Hepatocyte (in vitro differentiated cells): ENCODE measurements at regions not wholly inside any gene's neighbourhood (a gene's known extent, or its start where the extent isn't known, plus 50 kb on each side); places are given as distances from the start of the nearest gene placed in this dataset.
"Not testable (repeated sequence)": the region's sequence is repeated elsewhere in the genome, so short reads cannot be mapped to it uniquely, and the experiment has no call there.

Source experiments
- DNase-seq: peaks from one replicate; pipeline ENCODE4 v3.0.0-alpha.2; 2016; ENCODE audit warnings: low spot score
- H2AFZ ChIP-seq: fragments of 200-600 bp; sonication (generic); 2 replicates; pipeline ENCODE4 v1.6.0; 2016; ENCODE audit warnings: antibody characterized with exemption, mild to moderate bottlenecking
- H3K27ac ChIP-seq: fragments of 200-600 bp; sonication (generic); 2 replicates; pipeline ENCODE4 v1.5.1; 2016; ENCODE audit warnings: mild to moderate bottlenecking
- H3K27me3 ChIP-seq: fragments of 200-600 bp; sonication (generic); 2 replicates; pipeline ENCODE4 v1.6.1; 2016
- H3K36me3 ChIP-seq: fragments of 200-600 bp; sonication (generic); replicated peaks from 2 replicates; pipeline ENCODE4 v1.5.1; 2016; ENCODE audit warnings: low read depth; ENCODE audit not compliant: insufficient read depth
- H3K4me1 ChIP-seq: fragments of 200-600 bp; sonication (generic); 2 replicates; pipeline ENCODE4 v1.5.1; 2016; ENCODE audit warnings: mild to moderate bottlenecking, moderate library complexity; ENCODE audit not compliant: insufficient read depth
- H3K4me2 ChIP-seq: fragments of 200-600 bp; sonication (generic); 2 replicates; pipeline ENCODE4 v1.6.0; 2016
- H3K4me3 ChIP-seq: fragments of 200-600 bp; sonication (generic); 2 replicates; pipeline ENCODE4 v1.5.1; 2016; ENCODE audit warnings: mild to moderate bottlenecking
- H3K79me2 ChIP-seq: fragments of 200-600 bp; sonication (generic); 2 replicates; pipeline ENCODE4 v1.6.0; 2017; ENCODE audit warnings: mild to moderate bottlenecking
- H3K9me2 ChIP-seq: fragments of 200-600 bp; sonication (generic); replicated peaks from 2 replicates; pipeline ENCODE4 v1.6.0; 2017; ENCODE audit warnings: mild to moderate bottlenecking; ENCODE audit not compliant: insufficient read depth
- H3K9me3 ChIP-seq: fragments of 200-600 bp; sonication (generic); 2 replicates; pipeline ENCODE4 v1.5.1; 2016; ENCODE audit warnings: low read depth, mild to moderate bottlenecking
- H4K20me1 ChIP-seq: fragments of 200-600 bp; sonication (generic); 2 replicates; pipeline ENCODE4 v1.6.0; 2016; ENCODE audit warnings: mild to moderate bottlenecking; ENCODE audit not compliant: insufficient read depth, poor library complexity, severe bottlenecking
- EZH2 ChIP-seq: fragments of 200-600 bp; sonication (generic); IDR thresholded peaks from 2 replicates; pipeline ENCODE4 v1.6.1; 2016; ENCODE audit warnings: antibody characterized with exemption, mild to moderate bottlenecking, borderline replicate concordance
- EZH2phosphoT487 ChIP-seq: fragments of 200-600 bp; sonication (generic); IDR thresholded peaks from one replicate; pipeline ENCODE4 v1.6.1; 2018; ENCODE audit warnings: antibody characterized with exemption, mild to moderate bottlenecking, low read depth, moderate library complexity; ENCODE audit not compliant: unreplicated experiment, severe bottlenecking
- WGBS: methylation state at CpG from one replicate; pipeline ENCODE4 v1.1.6; 2016; ENCODE audit warnings: low lambda C conversion rate; ENCODE audit errors: missing lambda C conversion rate; 5-methylcytosine and 5-hydroxymethylcytosine counted together
- TF ChIP-seq, protein P1 (sequence below): fragments of 200-600 bp; sonication (generic); IDR thresholded peaks from 2 replicates; pipeline ENCODE4 v1.5.1; 2016; ENCODE audit warnings: antibody characterized with exemption, mild to moderate bottlenecking; ENCODE audit not compliant: poor library complexity

DNA sequence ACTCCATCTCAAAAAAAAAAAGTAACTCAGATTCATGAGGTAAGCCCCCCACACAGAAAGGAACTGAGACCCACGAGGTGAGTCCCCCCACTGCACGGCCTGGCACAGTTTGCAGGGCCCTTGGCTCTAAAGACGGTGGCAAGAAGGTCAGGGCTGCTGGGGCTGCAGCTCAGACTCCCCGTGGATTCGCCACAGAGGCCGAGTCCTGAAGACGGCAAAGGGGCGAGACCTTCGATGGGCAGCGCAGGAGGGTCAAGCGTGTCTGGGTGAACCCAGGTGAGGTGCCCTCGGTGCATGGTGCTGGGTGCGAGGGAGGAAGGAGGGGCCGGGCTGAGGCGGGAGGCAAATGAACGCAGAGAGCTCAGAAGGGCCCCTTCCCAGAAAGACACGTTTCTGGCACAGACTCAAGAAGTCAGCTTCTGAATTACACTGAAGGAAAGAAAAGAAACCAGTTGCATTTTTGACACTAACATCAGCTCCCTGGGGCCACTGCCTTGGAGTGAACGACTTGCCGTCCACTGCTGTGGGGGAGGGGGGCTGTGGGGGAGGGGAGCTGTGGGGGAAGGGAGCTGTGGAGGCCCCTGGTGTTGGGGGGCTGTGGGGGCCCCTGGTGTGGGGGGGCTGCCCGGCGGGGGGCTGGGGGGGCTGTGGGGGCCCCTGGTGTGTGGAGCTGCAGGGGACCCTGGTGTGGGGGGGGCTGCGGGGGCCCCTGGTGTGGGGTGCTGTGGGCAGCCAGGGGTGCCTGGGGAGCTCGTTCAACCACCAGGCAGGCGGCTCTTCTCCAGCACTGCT lies 69.8 kb upstream of the METRNL start:
- H3K27me3 ChIP-seq, result no peaks in the 10 kb centered on the region
- TF ChIP-seq EZH2phosphoT487 (no peak), EZH2 (no peak)
- TF ChIP-seq, protein P1, sequence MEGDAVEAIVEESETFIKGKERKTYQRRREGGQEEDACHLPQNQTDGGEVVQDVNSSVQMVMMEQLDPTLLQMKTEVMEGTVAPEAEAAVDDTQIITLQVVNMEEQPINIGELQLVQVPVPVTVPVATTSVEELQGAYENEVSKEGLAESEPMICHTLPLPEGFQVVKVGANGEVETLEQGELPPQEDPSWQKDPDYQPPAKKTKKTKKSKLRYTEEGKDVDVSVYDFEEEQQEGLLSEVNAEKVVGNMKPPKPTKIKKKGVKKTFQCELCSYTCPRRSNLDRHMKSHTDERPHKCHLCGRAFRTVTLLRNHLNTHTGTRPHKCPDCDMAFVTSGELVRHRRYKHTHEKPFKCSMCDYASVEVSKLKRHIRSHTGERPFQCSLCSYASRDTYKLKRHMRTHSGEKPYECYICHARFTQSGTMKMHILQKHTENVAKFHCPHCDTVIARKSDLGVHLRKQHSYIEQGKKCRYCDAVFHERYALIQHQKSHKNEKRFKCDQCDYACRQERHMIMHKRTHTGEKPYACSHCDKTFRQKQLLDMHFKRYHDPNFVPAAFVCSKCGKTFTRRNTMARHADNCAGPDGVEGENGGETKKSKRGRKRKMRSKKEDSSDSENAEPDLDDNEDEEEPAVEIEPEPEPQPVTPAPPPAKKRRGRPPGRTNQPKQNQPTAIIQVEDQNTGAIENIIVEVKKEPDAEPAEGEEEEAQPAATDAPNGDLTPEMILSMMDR, result no peak
- no peaks in the 10 kb centered on the region for H3K36me3 ChIP-seq
- no peak overlapping the region for H2AFZ ChIP-seq
- no peak overlapping the region for H3K4me3 ChIP-seq
- no peak for DNase-seq
- H3K9me2 ChIP-seq, result no peaks in the 10 kb centered on the region
- no peaks in the 10 kb centered on the region for H3K9me3 ChIP-seq
- H3K27ac ChIP-seq, result no peak overlapping the region
- peaks cover 6% of the 10 kb centered on the region for H3K4me1 ChIP-seq
- H3K4me2 ChIP-seq, result no peak overlapping the region
- 88% methylated on average over 18 of the region's 24 CpGs for WGBS
- H4K20me1 ChIP-seq, result no peaks in the 10 kb centered on the region
- H3K79me2 ChIP-seq, result no peaks in the 10 kb centered on the region

DNA sequence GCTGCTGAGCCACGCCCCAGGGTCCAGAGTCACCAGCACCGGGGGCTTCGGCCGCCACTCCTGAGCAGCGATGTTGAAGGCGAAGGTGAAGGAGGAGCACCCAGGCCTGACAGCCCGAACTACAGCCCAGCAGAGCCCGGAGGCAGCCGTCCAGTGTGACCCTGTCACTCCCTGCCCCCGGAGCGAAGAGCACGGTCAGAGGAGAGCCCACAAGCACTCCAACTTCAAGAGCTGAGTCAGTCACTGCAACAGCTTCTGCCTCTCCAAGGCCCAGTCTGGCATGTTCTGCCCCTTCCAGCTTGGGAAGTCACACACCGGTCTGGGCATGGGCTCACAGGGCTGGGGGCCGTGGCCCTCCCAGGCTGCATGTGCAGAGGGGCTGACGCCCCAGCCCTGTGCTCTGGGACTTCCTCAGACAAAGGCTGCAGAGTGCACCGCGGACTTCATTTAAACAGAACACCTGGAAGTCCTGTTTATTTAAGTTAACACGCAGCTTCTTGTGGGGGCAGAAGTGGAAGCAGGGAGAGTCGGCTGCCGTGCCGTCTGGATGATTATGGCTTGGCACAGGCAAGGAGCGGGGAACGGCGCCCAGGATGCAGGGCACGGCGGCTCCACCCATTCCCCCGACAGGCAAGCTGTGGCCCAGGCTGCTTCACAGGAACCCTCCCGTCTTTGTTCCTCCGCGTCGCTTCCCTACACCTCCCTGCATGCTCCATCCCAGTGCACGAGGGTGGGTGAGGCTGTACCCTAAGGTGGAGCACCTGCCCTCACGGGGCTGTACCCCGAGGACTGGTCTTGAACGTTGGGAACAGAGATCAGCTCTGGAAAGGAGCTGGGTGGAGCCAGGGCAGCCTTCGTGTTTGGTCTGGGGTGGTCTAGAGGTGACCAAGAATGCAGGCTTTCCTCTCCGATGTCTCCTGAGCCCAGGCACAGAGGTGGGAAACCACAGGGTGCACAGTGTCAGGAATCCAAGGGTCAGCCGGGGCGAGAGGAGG lies 68.9 kb upstream of the METRNL start:
- no peaks in the 10 kb centered on the region for H3K9me2 ChIP-seq
- H4K20me1 ChIP-seq, result no peaks in the 10 kb centered on the region
- H3K36me3 ChIP-seq, result no peaks in the 10 kb centered on the region
- H3K27ac ChIP-seq, result no peak overlapping the region
- no peak for TF ChIP-seq EZH2phosphoT487
- 78% methylated on average over 38 of the region's 39 CpGs for WGBS
- no peak overlapping the region for H3K4me2 ChIP-seq
- no peak for DNase-seq
- no peak overlapping the region for H2AFZ ChIP-seq
- no peaks in the 10 kb centered on the region for H3K9me3 ChIP-seq
- no peaks in the 10 kb centered on the region for H3K27me3 ChIP-seq
- H3K4me1 ChIP-seq, result peaks cover 6% of the 10 kb centered on the region
- no peaks in the 10 kb centered on the region for H3K79me2 ChIP-seq
- no peak overlapping the region for H3K4me3 ChIP-seq

DNA sequence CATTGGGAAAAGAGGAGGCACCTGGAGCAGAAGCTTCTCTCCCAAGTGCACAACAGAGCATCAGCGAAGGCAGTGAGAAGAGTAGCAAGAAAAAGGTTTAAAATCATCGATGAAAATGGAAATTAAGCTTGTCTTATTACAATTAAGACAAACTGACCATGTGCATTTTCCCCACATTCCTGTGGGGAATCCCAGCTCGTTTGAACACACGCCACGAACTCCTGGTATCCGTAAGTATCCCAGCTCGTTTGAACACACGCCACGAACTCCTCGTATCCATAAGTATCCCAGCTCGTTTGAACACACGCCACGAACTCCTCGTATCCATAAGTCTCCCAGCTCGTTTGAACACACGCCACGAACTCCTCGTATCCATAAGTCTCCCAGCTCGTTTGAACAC lies 67.7 kb upstream of the METRNL start:
- H3K4me2 ChIP-seq, result peak overlapping the region; percentile 33

DNA sequence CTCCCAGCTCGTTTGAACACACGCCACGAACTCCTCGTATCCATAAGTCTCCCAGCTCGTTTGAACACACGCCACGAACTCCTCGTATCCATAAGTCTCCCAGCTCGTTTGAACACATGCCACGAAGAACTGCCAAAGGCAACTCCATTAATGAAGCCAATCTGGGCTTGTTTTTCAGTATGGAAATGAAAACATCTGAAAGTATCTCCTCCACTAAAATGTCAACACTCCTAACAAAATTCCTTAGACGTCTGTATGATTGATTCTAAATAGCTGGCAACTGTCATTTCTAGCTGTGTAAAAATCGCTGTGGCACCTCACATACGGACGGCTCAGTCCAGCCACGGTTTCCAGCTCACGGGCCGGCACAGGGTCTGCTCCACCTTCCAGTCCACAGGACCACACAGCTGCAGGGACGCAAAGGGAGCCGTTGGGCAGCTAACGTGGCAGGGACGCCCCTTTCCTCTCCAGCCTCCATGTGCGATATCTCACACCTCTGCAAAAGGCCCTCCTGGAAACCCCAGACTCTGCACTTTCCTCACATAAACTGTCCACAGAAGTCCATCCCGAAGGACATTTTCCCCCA lies 67.1 kb upstream of the METRNL start:
- no peaks in the 10 kb centered on the region for H3K9me3 ChIP-seq
- peak overlapping the region; percentile 46 for H3K4me2 ChIP-seq
- peak overlapping the region; percentile 34 for H3K27ac ChIP-seq
- TF ChIP-seq EZH2, result no peak
- no peak for DNase-seq
- no peaks in the 10 kb centered on the region for H3K27me3 ChIP-seq
- 75% methylated on average over 20 of the region's 23 CpGs for WGBS
- no peaks in the 10 kb centered on the region for H3K36me3 ChIP-seq
- H3K4me3 ChIP-seq, result no peak overlapping the region
- H4K20me1 ChIP-seq, result no peaks in the 10 kb centered on the region
- no peaks in the 10 kb centered on the region for H3K79me2 ChIP-seq
- no peak overlapping the region for H2AFZ ChIP-seq
- H3K4me1 ChIP-seq, result peaks cover 6% of the 10 kb centered on the region
- H3K9me2 ChIP-seq, result no peaks in the 10 kb centered on the region

More for the DNA sequence above, 67.7 kb upstream of the METRNL start:
- H3K79me2 ChIP-seq, H2AFZ ChIP-seq, H3K4me1 ChIP-seq, H3K9me2 ChIP-seq, H3K27me3 ChIP-seq, H4K20me1 ChIP-seq, DNase-seq, H3K9me3 ChIP-seq, H3K4me3 ChIP-seq, H3K36me3 ChIP-seq: not testable (repeated sequence)
- H3K27ac ChIP-seq, result peak overlapping the region; percentile 16
- 86% methylated on average over 14 of the region's 19 CpGs for WGBS
